Pulmonary artery endothelial cell (primary cell): ENCODE measurements at regions not wholly inside any gene's neighbourhood (a gene's known extent, or its start where the extent isn't known, plus 50 kb on each side); places are given as distances from the start of the nearest gene placed in this dataset.

Source experiments
- DNase-seq: peaks from one replicate; pipeline ENCODE4 v3.0.0-alpha.2; 2011; ENCODE audit warnings: low read depth, low spot score

DNA sequence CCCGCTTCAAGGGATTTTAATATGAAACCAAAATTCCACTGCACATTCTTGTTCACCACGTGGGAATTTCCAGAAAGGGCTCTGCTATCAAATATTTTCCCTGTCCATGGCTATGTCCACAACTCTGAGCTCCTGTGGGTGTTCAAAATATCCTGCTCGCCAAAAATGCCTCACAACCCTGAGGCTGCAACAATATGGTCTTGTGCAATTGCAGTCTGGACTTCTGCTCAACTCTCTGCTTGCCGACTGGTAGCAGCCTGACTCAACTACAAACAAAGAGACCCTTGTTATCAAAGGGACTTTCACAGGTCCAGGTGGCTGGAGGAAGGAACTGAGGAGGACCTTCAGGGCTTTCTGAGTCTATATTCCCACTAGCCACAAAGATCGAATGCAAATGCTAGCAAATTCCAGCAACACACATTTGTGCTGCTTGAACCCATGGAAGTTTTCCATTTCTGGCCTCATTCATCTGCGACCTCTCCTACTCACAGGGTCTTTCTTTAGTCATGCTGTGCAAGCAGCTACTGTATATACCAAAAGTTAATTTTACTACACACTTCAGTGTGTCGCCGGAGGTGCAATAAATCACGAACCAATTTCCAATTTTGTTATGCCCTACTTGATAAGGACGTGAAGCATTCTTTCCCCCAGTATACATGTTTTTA is 169.2 kb upstream of the SLC30A5 start:
- no peak for DNase-seq

DNA sequence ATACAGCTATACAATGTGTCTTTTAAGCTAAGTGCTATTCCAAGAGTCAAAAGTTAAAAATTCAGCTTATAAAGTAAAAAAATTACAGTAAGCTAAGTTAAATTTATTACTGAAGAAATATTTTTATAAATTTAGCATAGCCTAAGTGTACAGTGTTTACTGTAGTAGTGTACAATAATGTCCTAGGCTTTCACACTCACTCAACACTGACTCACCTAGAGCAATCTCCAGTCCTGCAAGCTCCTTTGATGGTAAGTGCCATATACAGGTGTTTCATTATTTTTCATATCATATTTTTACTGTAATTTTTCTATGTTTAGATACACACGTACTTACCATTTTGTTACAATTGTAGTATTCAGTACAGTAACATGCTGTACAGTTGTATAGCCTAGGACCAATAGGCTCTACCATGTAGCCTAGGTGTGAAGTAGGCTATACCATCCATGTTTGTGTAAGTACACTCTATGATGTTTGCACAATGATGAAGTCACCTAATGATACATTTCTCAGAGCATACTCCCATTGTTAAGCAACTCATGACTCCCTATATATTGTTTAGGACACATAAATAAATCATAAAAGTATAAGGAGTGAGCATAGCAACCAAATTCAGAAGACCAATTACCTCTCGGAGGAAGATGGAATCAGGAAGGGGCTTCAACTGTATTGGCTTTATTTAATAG is 165.1 kb upstream of the SLC30A5 start:
- DNase-seq = no peak

DNA sequence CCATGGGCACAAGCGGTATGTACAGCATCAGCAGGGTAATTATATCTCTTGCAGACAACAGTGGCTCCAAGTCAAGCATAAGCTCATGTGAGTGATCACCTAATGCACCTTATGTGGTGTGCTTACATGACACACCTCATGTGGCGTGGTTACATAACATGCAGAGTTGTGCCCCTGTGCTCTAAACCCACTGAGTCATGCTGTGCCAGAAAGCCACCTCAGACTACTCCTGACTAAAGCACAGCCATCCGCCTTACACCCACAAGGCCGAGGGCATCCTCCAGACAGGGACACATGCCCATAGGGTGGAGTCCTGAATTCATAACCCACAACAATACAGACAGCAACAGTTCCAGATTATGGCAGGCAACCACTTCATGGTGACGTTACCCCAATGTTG is 163.7 kb upstream of the SLC30A5 start:
- DNase-seq = no peak

DNA sequence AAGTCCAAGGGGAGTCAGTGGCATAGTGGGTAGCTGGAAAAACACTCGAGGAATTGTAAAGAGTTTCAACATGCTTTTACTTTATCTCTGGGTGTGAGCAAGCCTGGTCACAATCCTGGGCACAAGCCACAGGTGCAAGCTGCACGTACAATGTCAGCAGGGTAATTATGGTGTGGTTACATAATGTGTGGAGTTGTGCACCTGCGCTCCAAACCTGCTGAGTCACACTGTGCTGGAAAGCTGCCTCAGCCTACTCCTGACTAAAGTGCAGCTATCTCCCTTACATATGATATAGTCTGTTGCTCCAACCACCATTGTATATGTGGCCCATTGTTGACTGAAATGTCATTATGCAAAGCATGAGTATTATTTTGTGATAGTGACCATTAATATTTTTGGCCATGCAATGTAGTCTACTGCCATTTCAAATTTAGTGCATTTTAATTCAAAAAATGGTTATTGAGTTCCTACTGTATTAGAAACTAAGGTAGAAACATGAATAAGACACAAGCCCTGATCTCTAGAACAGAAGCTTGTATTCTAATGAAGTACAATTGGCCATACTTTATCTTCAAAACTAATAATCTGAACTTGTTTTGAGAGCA is 160.9 kb upstream of the SLC30A5 start:
- no peak for DNase-seq

DNA sequence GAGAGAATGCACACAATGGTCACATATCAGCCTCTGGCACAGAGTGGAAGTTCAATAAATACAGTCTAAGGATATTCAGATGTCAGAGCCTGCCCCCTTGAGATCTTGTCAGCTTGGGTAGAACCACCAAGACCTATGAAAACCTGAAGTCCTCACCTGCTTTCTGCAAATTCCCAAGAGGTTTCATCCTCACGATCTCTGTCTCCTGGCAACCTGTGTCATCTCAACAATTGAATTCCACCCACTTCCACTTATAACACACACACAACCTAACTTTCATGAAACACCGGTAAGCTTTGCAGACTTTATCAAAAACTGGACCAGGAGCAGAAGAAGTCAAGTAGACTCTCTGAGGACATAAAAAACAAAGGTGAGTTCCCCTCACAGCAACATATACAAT is 151.6 kb upstream of the SLC30A5 start:
- DNase-seq = no peak

DNA sequence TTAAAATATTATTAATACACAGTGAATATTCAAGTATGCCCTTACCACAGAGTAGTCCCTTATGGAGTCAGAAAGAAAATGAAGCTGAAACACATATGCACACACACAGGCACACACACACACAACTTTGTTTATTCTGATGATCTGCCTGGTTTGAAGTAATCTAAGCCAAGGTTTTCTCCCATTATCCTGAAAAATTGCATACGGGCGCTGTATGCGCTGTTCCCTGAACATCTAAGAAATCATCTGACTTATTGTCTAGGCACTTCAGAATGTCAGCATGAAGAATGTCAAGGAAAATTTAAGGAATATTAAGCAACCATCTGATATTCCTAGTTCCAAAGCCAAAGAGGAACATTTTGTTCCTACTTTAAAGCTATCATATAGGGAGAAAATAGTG is 147.1 kb upstream of the SLC30A5 start:
- no peak for DNase-seq

GRCh38 chr5:68947986-68948385 is 145.8 kb upstream of the SLC30A5 start:
- DNase-seq = no peak

DNA sequence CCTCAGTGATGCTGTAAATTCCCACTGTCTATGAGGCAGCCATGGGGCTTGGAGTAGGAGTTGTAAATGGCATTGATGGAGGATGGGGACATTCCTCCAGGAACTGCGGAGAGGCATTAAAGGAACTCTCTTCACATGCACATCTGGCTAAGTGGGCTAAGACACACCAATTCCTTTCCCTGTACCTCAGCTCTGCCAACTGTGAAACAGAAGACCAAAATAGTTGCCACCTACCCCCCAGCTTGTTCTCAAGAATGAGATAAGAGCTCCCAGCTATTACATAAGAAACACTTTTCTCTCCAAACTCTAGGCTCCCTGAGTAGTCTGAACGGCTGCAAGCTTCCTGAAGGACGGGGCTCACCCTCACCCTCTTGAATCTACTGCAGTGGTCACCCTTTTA is 144.6 kb upstream of the SLC30A5 start:
- DNase-seq = no peak

- DNase-seq = no peak
These were observed 144.1 kb upstream of the SLC30A5 start for GRCh38 chr5:68949711-68950110.

- DNase-seq = no peak
These were observed 143.7 kb upstream of the SLC30A5 start for GRCh38 chr5:68950125-68950524.

DNA sequence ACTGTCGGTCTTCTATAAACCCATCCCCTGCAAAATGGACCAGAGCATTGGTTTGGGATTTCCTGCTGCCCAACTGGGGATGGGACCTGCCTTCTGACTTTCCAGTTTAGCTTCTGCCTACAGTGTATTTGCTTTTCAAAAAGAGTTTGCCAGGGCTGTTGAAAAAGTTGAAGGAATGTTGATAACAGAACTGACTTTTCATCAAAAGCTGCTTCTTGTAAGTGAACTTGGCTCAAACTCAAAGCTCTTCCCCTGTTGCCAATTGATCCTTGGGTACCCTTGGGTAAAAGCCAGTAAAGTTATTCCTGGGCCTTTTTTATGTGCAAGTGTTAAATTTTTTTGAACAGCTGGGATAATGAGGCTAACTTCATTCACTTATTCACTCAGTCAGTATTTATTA is 142.9 kb upstream of the SLC30A5 start:
- no peak for DNase-seq

- no peak for DNase-seq
These were observed 140.5 kb upstream of the SLC30A5 start for GRCh38 chr5:68953231-68953874.

- DNase-seq = no peak
These were observed 139.8 kb upstream of the SLC30A5 start for GRCh38 chr5:68953875-68954617.

DNA sequence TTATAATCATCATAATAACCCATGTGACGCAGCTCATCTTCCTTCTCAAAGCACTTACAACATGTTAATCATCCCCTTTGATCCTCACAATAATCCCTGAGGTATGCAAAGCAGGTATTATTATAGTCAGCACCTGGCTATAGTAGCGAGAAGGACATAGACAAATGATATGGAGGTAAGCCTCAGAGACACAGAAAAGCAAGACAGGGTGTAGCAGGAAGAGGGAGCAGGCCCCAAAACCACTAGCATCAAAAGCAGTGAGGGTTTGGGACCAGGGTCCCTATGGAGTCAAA is 139.2 kb upstream of the SLC30A5 start:
- DNase-seq = no peak

GRCh38 chr5:68957591-68957990 is 136.2 kb upstream of the SLC30A5 start:
- DNase-seq = no peak

GRCh38 chr5:68958428-68958827 is 135.4 kb upstream of the SLC30A5 start:
- no peak for DNase-seq

DNA sequence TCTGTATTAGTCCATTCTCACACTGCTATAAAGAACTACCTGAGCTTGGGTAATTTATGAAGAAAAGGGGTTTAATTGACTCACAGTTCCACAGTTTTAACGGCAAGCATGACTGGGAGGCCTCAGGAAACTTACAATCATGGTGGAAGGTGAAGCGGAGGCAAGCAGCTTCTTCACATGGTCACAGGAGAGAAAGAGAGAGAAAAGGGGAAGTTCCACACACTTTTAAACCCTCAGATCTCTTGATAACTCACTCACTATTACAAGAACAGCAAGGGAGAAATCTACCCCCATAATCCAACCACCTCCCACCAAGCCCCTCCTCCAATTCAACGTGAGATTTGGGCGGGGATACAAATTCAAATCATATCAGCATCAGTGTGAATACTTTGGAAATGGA is 133.4 kb upstream of the SLC30A5 start:
- DNase-seq = no peak

DNA sequence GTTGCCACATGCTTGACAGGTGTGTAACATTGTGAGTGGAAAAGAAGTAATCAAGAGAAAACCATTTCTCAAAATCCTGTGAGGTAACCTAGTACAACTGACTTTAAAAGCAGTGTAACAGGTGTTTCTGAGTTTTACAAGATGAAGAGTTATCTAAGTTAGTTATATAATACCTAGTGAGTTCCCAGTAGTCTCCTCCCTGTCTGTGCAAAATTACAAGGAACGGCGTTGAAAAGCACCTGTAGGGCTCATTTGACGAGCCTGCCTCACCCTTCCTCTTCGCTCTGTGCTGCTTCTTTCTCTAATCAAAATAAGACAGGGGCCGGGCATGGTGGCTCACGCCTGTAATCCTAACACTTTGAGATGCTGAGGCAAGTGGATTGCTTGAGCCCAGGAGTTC is 132.9 kb upstream of the SLC30A5 start:
- DNase-seq = no peak

DNA sequence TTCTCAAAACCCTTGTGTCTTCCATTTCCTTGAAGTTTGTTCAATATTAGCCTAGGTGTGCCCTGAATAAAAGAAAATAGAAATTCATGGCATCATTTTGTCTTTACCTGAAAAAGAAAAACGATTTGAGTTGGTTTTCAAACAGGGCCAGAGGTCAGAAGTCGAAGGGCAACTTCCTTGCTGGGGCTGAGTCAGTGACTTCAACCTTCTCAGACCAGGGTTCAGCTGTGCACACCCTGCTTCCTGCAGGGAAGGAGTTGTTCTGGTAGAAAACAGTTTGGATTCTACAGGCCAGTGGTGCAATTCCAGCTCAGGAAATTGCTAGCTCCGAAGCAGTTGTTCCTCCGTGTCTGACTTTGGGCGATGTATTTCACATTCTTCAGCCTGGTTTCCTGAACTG is 132.1 kb upstream of the SLC30A5 start:
- DNase-seq = no peak

DNA sequence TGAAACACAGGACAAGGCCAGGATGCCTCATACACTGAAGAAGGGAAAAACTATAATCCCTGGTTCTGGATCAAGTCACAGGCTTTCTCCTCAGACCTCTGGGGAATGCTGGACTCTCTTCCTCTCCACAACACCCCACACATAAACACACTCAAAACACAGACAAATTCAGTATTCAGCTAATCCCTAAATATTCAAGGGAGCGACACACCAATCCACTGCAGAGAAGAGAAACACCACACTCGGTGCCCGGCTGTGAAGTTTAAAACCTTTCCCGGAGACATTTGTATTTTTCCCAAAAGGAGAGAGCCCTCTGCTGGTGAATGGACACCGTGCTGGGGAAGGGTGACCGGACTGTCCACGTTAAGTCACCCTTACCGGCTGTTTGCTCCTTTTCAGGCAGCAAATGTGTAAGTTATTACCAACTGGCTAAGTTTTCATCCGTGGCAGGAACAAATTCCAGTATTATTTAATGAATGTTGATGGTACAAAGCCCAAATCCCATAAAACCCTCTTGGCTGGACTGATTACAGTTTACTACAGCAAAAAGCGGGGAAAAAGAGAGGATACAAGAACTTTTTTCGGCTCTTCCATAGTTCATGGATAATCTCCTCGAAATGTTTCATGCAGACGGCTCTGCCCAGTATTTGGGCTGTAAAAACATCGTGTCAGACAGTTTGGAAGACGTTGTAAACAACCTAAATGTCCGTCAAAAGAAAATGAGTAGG is 130.9 kb upstream of the SLC30A5 start:
- no peak for DNase-seq

DNA sequence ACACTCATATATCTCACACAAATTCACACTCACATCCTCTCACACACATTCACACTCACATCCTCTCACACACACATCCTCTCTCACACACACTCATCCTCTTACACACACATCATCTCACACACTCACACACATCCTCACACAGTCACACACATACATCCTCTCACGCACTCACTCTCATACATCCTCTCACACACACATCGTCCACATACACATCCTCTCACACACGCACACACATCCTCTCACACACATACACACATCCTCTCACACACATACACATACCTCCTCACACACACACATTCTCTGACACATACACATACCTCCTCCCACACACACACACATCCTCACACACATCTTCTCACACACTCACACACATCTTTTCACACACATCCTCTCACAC is 129.1 kb upstream of the SLC30A5 start:
- no peak for DNase-seq
